DND-41 (cell line): ENCODE measurements at regions not wholly inside any gene's neighbourhood (a gene's known extent, or its start where the extent isn't known, plus 50 kb on each side); places are given as distances from the start of the nearest gene placed in this dataset.
"Not testable (repeated sequence)": the region's sequence is repeated elsewhere in the genome, so short reads cannot be mapped to it uniquely, and the experiment has no call there.

Source experiments
- ATAC-seq: fragments of 200-7000 bp; cut with Tn5 transposase; 3 replicates; pipeline ENCODE4 v1.9.1; 2021; ENCODE audit warnings: low read depth; ENCODE audit not compliant: insufficient read depth
- DNase-seq: peaks from one replicate; pipeline ENCODE4 v3.0.0-alpha.2; 2020
- H2AFZ ChIP-seq: 2 replicates; pipeline ENCODE4 v1.6.0; 2012; ENCODE audit warnings: low read depth, low read length
- H3K27ac ChIP-seq: 2 replicates; pipeline ENCODE4 v1.5.1; 2012; ENCODE audit warnings: low read length, inconsistent platforms
- H3K27me3 ChIP-seq: fragments of 200-600 bp; sonication (generic); 2 replicates; pipeline ENCODE4 v1.6.0; 2012; ENCODE audit warnings: low read length, mild to moderate bottlenecking, inconsistent platforms; ENCODE audit not compliant: insufficient read depth, poor library complexity
- H3K36me3 ChIP-seq: 2 replicates; pipeline ENCODE4 v1.5.1; 2012; ENCODE audit warnings: low read length, inconsistent platforms; ENCODE audit not compliant: insufficient read depth
- H3K4me1 ChIP-seq: 2 replicates; pipeline ENCODE4 v1.5.1; 2012; ENCODE audit warnings: mild to moderate bottlenecking, low read length; ENCODE audit not compliant: insufficient read depth
- H3K4me2 ChIP-seq: 2 replicates; pipeline ENCODE4 v1.6.0; 2012; ENCODE audit warnings: mild to moderate bottlenecking, moderate library complexity, low read length, inconsistent platforms; ENCODE audit not compliant: insufficient read depth
- H3K4me3 ChIP-seq, 2 experiments: fragments of 200-600 bp in 1 of 2; shearing (Covaris generic) in 1 of 2; 2 replicates each; pipeline ENCODE4 v1.5.1; 2012 to 2016; ENCODE audit warnings: inconsistent platforms in 2 of 2, low read length in 2 of 2, mild to moderate bottlenecking in 2 of 2, low read depth in 1 of 2, moderate library complexity in 1 of 2
- H3K79me2 ChIP-seq: 2 replicates; pipeline ENCODE4 v1.6.0; 2012; ENCODE audit warnings: low read length, inconsistent platforms; ENCODE audit not compliant: insufficient read depth
- H3K9ac ChIP-seq: 2 replicates; pipeline ENCODE4 v1.6.0; 2012; ENCODE audit warnings: low read depth, mild to moderate bottlenecking, inconsistent platforms, low read length, moderate library complexity
- H3K9me3 ChIP-seq: 2 replicates; pipeline ENCODE4 v1.5.1; 2012; ENCODE audit warnings: low read length, moderate library complexity, mild to moderate bottlenecking, inconsistent platforms; ENCODE audit not compliant: insufficient read depth, severe bottlenecking
- H4K20me1 ChIP-seq: 2 replicates; pipeline ENCODE4 v1.6.0; 2012; ENCODE audit warnings: low read length; ENCODE audit not compliant: insufficient read depth
- EZH2 ChIP-seq: IDR thresholded peaks from 3 replicates; pipeline ENCODE4 v1.6.1; 2012; ENCODE audit warnings: borderline replicate concordance, low read depth, mild to moderate bottlenecking, moderate library complexity, low read length, inconsistent platforms; ENCODE audit not compliant: severe bottlenecking
- TF ChIP-seq, protein P1 (sequence below): IDR thresholded peaks from 2 replicates; pipeline ENCODE4 v1.5.1; 2012; ENCODE audit warnings: borderline replicate concordance, low read length, moderate library complexity, mild to moderate bottlenecking; ENCODE audit not compliant: poor library complexity, severe bottlenecking; ENCODE audit errors: extremely low read depth

DNA sequence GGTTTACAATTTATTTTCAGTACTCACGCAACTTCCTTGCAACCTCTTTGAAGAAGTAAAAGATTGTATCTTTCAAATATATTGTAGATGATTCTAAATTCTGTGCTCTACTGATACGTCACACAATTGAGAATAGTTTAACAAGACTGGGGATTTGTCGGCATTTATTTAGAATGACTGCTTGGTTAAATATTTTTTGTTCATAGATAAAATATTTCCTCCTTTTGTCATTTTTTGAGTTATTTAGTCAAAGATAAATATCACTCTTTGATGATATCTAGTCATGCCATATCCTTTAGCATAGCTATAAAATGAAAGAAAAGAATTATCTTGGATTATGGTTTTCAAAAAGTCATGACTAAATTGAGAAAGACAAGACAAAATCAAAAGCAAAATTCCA, 2747.8 kb downstream of the PCDH9 start:
- Histone ChIP-seq H3K9ac (no peak overlapping the region), H3K27me3 (no peaks in the 10 kb centered on the region), H3K4me3 (no peak overlapping the region), H3K9me3 (no peaks in the 10 kb centered on the region), H3K79me2 (no peaks in the 10 kb centered on the region), H2AFZ (no peak overlapping the region), H3K4me2 (no peak overlapping the region), H3K27ac (no peak overlapping the region), H3K36me3 (no peaks in the 10 kb centered on the region), H4K20me1 (no peaks in the 10 kb centered on the region), H3K4me1 (no peaks in the 10 kb centered on the region)
- DNase-seq = no peak
- TF ChIP-seq EZH2 = no peak
- TF ChIP-seq, protein P1, sequence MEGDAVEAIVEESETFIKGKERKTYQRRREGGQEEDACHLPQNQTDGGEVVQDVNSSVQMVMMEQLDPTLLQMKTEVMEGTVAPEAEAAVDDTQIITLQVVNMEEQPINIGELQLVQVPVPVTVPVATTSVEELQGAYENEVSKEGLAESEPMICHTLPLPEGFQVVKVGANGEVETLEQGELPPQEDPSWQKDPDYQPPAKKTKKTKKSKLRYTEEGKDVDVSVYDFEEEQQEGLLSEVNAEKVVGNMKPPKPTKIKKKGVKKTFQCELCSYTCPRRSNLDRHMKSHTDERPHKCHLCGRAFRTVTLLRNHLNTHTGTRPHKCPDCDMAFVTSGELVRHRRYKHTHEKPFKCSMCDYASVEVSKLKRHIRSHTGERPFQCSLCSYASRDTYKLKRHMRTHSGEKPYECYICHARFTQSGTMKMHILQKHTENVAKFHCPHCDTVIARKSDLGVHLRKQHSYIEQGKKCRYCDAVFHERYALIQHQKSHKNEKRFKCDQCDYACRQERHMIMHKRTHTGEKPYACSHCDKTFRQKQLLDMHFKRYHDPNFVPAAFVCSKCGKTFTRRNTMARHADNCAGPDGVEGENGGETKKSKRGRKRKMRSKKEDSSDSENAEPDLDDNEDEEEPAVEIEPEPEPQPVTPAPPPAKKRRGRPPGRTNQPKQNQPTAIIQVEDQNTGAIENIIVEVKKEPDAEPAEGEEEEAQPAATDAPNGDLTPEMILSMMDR = no peak
- ATAC-seq = no peak

DNA sequence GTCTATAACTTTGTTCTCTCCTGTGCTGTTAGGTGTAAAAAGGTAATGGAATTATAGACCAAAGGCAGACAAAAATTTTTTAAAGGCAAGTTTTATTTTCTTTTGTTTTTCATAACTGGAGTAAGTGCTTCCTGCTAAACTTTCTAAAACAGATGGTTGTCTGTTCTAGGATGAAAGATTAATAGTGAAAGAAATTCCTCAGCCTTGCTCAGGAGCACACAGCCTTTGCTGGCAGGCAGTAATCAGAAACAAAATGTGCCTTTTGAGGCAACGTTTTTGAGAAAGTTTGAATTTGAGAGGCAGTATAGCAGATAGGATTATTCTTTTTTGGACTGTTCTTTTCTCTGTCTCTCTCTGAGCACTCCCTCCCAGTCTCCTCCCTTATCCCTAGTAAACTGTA, 2749.5 kb downstream of the PCDH9 start:
- TF ChIP-seq, protein P1 = no peak
- no peak for TF ChIP-seq EZH2

DNA sequence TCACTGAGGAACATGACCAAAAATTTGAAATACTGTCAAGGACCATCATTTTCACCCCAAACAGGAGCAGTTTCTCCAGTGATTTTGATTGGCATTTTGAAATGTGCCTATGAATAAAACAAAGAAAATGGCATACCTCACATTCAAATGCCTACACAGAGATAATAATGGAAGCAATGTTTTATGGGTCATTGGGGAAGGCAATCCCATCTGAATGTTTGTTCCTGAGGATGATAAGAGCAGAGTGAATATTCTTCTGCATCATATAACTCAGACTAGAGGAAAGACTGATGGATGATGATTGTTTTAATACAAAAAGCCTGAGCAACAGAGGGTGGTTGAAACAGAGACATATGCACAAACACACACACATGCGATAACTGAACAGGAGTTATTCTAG, 2749.9 kb downstream of the PCDH9 start:
- DNase-seq = no peak
- H3K4me3 ChIP-seq = no peak overlapping the region
- TF ChIP-seq EZH2 = no peak
- TF ChIP-seq, protein P1 = no peak
- H3K27me3 ChIP-seq = no peaks in the 10 kb centered on the region
- no peak overlapping the region for H3K27ac ChIP-seq
- no peaks in the 10 kb centered on the region for H3K4me1 ChIP-seq
- no peaks in the 10 kb centered on the region for H3K9me3 ChIP-seq
- no peaks in the 10 kb centered on the region for H3K36me3 ChIP-seq
- no peaks in the 10 kb centered on the region for H3K79me2 ChIP-seq
- no peak for ATAC-seq
- H2AFZ ChIP-seq = no peak overlapping the region
- H4K20me1 ChIP-seq = no peaks in the 10 kb centered on the region
- H3K9ac ChIP-seq = no peak overlapping the region
- H3K4me2 ChIP-seq = no peak overlapping the region

More for the DNA sequence above, 2749.5 kb downstream of the PCDH9 start:
- Histone ChIP-seq H3K9me3 (no peaks in the 10 kb centered on the region), H3K79me2 (no peaks in the 10 kb centered on the region), H3K27me3 (no peaks in the 10 kb centered on the region), H2AFZ (no peak overlapping the region), H3K27ac (no peak overlapping the region), H3K4me3 (no peak overlapping the region), H4K20me1 (no peaks in the 10 kb centered on the region), H3K4me2 (no peak overlapping the region), H3K4me1 (no peaks in the 10 kb centered on the region), H3K36me3 (no peaks in the 10 kb centered on the region), H3K9ac (no peak overlapping the region)
- no peak for DNase-seq
- no peak for ATAC-seq

DNA sequence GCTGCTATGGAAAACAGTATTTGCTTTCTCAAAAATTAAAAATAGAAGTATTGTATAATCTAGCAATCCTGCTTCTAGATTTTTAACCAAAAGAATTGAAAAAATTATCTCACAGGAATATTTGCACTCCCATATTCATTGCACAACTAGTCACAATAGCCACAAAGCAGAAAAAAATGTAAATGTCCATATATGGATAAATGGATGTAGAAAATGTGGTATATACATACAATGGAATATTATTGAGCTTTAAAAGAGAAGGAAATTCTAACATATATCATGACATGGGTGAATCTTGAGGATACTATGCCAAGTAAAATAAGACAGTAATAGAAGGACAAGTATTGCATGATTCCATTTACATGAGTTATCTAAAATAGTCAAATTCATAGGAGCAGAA, 2753.0 kb downstream of the PCDH9 start:
- Histone ChIP-seq H2AFZ (no peak overlapping the region), H3K9ac (no peak overlapping the region), H3K4me2 (no peak overlapping the region), H4K20me1 (no peaks in the 10 kb centered on the region), H3K4me1 (no peaks in the 10 kb centered on the region), H3K4me3 (no peak overlapping the region), H3K9me3 (no peaks in the 10 kb centered on the region), H3K27me3 (no peaks in the 10 kb centered on the region), H3K79me2 (no peaks in the 10 kb centered on the region), H3K27ac (no peak overlapping the region), H3K36me3 (no peaks in the 10 kb centered on the region)
- TF ChIP-seq EZH2 = no peak
- TF ChIP-seq, protein P1 = no peak
- DNase-seq = no peak
- ATAC-seq = no peak

DNA sequence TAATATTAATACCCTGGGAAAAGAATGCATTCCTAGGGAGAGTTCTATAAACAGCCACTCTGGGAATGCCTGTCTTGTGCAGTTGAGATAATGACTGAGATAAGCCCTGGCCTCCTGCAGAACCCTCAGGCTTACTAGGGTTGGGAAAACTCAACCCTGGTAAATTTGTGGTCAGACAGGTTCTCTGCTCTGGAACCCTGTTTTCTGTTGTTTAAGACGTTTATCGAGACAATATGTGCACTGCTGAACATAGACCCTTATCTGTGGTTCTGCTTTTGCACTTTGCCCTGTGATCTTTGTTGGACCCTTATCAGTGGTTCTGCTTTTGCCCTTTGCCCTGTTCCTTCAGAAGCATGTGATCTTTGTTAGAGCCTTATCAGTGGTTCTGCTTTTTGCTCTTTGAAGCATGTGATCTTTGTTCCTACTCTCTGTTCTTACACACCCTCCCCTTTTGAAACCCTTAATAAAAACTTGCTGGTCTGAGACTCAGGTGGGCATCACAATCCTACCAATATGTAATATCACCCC, 2754.0 kb downstream of the PCDH9 start:
- H3K79me2 ChIP-seq, H2AFZ ChIP-seq, H3K4me2 ChIP-seq, H4K20me1 ChIP-seq, H3K27me3 ChIP-seq, ATAC-seq, H3K4me1 ChIP-seq, H3K27ac ChIP-seq, H3K9me3 ChIP-seq, DNase-seq, H3K9ac ChIP-seq, H3K36me3 ChIP-seq, H3K4me3 ChIP-seq: not testable (repeated sequence)
